HG03342 (cell line): ENCODE measurements at regions not wholly inside any gene's neighbourhood (a gene's known extent, or its start where the extent isn't known, plus 50 kb on each side); places are given as distances from the start of the nearest gene placed in this dataset.
A peak's percentile ranks its signal among the peaks of the same experiment; 100 is the strongest.
"Not testable (repeated sequence)": the region's sequence is repeated elsewhere in the genome, so short reads cannot be mapped to it uniquely, and the experiment has no call there.

ENCODE experiments used
- ATAC-seq: cut with Tn5 transposase; IDR thresholded peaks from one replicate; pipeline ENCODE4 v1.9.1; 2021; ENCODE audit warnings: mild to moderate bottlenecking, moderate library complexity; ENCODE audit not compliant: unreplicated experiment

DNA sequence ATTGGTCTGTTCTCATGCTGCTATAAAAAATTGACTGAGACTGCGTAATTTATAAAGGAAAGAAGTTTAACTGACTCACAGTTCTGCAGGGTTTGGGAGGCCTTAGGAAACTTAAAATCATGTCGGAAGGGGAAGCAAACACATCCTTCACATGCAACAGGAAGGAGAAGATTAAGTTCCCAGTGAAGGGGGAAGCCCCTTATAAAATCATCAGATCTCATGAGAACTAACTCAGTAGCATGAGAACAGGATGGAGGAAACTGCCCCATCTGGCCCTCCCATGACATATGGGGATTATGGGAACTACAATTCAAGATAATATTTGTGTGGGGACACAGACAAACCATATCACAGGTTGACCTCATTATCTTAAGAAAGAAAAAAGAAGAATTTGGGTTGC is 134.5 kb downstream of the PPP1R3A start:
- peak; percentile 61 for ATAC-seq

DNA sequence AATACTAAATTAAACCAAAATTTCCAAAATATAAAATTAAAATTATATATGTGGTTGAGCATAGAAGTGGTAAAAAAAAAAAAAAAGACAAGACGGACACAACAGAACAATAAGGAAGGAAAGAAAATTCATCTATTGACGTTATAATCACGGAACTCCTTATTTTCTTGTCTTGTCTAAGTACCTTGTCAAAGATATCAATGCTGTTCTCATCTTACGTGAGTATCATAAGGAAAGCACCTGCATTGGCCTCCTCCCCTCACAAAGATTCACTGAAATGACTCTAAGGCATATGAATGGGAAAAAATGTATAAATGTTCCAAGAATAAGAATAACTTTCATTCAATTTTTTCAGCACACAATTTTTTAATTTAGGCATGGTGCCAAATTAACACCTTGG is 135.4 kb downstream of the PPP1R3A start:
- ATAC-seq, result no peak

DNA sequence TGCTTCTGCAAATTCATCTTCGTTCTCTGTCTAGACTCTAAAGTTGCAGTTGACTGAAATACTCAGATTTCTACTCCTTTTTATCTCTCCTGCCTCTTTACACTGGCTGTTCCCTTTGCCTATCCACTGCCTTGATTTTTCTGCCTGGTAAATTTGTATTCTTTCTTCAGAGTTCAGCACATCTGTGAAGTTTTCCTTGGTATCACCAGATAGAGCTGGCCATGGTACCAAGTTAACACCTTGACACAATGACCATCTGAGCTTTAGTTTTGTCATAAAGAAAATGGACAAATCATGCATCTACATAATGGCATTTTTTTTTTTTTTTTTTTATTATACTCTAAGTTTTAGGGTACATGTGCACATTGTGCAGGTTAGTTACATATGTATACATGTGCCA is 143.0 kb downstream of the PPP1R3A start:
- no peak for ATAC-seq

DNA sequence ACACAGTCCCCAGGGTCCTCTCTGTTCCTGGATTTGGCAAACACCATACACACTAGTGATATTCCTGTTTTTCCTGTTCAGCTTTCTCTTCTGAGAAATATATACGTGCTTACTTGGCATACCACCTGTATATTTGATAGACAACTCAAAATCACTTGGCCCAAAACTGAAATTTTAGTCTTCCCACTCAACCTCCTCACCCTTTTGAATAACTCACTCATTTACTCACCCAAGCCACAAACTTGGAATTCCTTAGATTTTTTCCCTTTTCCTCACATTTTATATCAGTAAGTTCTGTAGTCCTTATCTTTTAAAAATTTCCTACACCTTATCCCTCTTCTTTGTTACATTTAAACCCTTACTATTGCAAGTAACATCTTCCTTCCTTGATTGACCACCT is 143.4 kb downstream of the PPP1R3A start:
- ATAC-seq, result no peak

DNA sequence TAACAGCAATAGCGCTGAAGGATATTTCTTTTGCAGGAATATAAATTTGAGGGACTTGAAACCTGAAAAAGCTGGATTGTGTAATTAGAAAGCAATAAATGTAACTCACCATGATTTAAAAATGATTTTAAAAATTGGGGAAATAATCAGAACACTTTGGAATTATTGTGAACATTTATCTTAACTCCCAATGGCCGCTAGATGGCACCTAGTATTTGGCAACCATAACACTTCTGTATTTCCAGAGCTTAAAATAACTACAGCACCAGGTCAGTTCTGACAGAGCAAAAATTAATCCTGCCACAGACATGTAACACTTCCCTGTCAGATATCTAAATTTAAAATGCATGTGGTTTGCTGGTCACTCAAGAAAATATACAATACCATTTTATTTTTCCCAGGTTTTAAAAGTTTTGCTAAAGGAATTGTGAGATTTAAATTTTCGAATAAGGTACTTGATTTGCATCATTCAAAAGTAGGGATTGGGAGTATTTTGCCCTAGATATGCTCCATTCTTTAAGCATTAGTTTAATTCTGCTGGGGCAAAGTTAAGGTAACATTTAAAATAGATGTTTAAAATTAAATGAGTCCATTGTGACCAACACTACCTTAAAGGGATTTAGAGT is 144.5 kb downstream of the PPP1R3A start:
- ATAC-seq, result peak; percentile 96

DNA sequence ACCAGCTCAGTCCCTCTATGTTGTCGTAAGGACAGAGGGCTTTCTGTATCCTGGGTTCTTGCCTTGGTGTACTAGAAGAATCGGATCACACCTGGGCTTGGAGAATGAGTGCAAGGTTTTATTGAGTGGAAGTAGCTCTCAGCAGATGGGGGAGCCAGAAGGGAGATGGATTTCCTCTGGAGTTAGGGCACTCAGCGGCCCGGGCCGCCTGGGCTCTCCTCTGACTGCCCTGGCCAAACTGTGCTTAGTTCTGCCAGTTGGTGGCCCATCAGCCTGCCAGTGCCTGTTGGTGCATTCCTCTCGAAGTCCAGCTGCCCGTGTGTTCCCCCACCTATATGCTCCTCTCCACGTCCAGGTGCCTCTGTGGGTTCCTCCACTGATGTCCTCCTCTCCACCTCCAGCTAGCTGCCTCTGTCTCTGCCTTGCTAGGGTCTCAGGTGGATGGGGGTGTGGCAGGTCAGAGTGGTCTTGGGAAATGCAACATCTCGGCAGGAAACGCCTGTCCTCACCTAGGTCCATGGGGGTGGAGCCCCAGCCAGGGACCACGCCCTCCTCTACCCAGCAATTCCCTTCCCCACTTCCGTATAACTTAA is 148.6 kb downstream of the PPP1R3A start:
- ATAC-seq, result no peak

DNA sequence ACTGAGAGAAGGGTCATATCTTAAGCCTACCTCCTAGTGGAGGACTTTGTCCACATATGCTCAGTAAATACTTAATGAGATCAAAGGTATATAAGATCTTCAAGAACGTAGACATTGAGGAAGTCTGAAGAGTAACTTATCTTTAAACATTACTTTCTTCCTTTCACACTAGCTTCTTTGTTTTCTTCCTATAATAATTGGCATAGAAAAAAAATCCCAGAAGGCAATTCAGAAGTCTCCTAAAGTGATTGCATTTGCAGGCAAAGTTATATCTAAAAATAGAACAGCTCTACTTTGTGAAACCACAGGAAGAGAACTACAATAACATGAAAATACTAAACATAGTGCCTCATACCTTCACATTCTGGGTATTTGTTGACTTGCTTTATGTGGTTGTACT is 150.4 kb downstream of the PPP1R3A start:
- no peak for ATAC-seq

DNA sequence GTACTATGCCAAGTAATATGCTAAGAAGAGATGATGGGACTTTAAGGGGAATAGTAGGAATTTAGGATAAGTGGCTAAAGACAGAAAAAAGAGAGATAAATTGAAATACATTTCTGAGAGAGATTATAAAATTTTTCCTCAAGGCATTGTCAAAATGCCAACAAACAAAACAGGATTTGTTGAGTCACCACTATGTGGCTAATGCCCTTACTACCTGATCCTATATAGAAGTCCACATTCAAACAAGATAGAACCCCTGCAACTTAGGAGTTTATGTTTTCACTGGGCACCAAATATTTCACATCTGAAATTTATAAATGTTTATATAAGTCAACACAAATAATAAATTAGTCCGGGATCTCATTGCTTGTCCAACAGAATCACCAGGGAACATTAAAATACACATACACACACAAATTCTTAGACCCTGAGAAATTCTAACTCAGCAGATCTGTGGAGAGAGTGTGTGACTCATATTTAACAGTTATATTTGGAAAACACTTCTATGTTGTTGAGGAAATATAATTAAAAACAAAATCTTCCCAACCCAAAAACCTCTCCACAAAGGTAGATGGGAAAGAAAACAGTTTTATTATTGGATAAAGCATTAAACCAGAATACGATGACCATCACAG is 154.3 kb downstream of the PPP1R3A start:
- no peak for ATAC-seq

DNA sequence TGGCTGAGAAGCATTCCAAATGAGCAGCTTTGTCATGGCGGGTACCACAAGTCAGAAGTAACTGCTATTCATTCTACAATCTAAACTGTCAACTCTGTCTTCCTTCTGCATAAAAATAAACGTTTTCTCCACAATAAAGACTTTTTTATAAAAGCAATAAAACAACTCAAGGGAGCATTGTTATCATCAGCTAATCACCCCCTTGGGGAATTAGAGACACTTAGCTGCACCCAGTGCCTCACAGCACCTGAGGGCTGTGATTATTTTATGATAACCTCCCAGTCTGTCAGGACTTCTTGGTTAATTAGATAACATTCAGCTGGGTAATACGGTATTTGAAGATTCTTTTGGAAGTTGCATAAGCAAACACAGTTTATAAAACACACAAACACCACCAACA is 155.6 kb downstream of the PPP1R3A start:
- no peak for ATAC-seq

DNA sequence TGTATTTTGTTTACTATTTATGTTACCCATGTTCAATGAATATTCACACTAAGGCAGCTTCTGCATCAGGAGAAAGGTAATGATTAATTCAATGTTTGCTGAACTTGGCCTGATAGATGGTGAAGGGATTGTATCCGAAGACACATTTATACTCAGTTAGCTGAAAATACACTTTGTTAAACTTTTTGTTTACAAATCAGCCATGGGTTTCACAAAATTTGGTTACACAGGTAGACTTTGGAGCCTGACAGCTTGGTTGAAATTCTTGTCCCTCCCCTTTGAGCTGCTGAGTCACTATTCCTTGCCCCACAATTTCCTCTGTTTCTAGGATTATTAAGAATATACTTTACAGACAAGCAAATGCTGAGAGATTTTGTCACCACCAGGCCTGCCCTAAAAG is 162.6 kb downstream of the PPP1R3A start:
- no peak for ATAC-seq

DNA sequence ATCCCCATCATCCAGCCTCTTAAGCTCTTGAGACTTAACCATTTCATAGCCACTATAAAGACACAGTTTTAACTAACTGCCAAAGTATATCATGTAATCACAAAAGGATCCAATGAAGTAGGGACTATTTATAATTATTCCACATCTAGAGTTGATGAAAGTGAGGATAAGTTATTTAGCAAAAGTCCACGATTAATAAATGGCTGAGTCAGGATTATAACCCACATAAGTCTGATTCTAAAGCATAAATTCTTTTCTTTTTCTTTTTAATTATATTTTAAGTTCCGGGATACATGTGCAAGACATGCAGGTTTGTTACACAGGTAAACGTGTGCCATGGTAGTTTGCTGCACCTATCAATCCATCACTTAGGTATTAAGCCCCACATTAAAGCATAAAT is 166.1 kb downstream of the PPP1R3A start:
- ATAC-seq, result no peak

DNA sequence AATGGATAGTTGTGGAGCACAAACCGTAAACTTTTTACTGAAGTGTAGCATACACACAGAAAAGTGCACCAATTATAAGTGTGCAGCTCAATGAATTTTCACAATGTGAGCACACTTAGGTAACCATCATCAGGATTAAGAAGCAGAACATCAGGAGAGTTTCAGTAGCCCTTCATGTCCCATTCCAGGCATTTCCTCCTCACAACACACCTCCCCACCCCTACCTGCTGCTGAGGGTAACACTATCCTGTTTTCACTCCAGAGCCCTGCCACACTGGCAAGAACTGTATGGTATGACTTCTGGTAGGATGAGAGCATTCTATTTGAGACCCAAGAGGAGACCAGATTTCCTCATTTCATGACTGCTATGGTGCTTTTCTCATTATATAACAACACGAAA is 166.5 kb downstream of the PPP1R3A start:
- no peak for ATAC-seq

DNA sequence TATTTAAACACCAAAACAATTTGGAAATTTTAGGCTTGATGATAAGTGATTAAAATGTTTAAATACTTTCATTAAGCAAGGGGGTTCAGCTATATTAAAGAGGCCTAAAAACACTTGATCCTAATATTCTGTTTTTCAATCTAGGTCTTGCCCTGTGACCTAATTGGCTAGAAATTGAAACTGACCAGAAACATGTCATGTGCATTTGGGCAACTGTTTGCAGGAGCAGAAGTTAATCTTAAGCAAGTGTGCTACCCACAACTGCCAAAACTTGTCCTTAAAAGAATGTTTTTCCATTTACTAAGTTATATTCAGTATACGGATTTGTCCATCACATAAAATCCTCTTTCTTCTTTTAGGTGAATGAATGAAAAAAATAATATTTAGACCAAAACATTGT is 167.3 kb downstream of the PPP1R3A start:
- ATAC-seq, result no peak

DNA sequence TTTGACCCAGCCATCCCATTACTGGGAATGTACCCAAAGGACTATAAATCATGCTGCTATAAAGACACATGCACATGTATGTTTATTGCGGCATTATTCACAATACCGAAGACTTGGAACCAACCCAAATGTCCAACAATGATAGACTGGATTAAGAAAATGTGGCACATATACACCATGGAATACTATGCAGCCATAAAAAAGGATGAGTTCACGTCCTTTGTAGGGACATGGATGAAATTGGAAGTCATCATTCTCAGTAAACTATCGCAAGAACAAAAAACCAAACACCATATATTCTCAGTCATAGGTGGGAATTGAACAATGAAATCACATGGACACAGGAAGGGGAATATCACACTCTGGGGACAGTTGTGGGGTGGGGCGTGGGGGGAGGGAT is 170.4 kb downstream of the PPP1R3A start:
- not testable (repeated sequence) for ATAC-seq

DNA sequence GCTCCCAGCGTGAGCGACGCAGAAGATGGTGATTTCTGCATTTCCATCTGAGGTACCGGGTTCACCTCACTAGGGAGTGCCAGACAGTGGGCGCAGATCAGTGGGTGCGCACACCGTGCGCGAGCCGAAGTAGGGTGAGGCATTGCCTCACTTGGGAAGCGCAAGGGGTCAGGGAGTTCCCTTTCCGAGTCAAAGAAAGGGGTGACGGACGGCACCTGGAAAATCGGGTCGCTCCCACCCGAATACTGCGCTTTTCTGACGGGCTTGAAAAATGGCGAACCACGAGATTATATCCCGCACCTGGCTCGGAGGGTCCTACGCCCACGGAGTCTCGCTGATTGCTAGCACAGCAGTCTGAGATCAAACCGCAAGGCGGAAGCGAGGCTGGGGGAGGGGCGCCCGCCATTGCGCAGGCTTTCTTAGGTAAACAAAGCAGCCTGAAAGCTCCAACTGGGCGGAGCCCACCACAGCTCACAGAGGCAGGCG is 175.8 kb downstream of the PPP1R3A start:
- not testable (repeated sequence) for ATAC-seq

DNA sequence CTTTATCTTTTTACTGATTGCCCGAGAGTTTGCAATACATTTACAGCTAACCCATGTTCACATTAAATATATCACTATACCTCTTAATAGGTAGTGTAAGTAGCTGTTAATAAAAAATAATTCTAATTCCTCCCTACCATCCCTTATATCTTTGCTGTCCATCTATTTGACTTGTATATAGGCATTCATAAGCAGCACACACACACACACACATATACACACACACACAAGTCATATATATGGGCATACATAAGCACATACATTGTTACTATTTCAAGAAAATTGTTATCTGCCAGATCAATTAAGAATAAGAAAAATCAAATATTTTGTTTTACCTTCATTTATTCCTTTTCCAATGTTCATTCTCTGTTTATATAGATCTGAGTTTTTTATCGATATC is 176.4 kb downstream of the PPP1R3A start:
- no peak for ATAC-seq

DNA sequence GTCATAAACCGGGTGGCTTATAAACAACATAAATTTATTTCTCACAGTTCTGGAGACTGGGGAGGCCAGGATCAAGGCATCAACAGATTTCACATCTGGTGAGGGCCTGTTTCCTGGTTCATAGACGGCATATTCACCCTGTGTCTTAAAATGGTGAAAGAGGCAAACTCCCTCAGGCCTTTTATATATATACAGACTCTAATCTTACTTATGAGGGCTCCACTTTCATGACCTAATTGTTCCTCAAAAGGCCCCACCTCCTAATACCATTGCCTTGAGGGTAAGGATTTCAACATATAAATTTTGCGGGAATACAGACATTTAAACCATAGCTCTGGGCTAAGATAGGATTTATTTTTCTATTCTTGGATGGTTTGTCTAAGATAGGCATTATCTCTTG is 187.2 kb downstream of the PPP1R3A start:
- ATAC-seq, result no peak

DNA sequence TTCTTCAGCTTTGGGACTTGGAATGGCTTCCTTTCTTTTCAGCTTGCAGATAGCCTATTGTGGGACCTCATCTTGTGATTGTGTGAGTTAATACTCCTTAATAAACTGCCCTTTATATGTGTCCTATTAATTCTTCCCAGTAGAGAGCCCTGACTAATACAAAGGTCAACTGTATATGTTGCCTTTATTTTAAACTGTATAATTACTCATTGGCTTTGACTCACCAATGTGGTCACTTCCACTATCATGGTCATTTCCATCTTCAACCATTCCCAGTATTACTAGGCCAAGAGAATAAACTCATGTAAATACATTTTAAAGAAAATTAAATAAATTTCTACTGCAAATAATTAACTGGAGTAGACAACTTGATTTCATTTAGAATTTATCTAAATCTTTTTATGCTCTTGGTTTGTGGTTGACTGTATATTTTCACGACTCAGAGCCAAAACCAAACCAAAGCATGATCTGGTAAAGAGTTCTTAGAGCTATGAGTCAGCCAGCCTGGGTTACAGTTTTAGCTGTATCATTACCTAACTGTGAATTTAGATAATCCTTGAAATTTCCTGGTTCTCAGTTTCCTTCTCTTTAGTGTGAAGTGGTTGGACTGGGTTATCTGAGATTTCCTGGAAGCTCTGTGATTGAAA is 188.4 kb downstream of the PPP1R3A start:
- ATAC-seq, result no peak

DNA sequence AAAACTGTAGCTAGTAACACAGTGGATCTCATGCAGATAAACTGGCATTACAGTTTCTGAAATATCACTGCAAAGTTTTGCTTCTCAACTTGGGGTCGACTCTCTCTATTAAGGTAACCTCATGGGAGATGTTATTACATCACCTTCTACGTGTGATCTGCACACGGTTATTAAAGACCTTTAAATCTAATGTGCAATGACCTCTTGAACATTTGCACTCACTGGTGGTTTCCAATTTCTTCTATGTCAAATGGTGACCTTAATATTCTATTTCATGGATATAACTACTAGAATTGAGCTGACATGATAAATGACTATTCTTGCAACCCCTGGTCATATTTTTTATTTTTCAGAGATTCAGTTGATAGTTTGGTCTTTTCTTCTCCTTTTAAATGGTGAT is 191.3 kb downstream of the PPP1R3A start:
- no peak for ATAC-seq

DNA sequence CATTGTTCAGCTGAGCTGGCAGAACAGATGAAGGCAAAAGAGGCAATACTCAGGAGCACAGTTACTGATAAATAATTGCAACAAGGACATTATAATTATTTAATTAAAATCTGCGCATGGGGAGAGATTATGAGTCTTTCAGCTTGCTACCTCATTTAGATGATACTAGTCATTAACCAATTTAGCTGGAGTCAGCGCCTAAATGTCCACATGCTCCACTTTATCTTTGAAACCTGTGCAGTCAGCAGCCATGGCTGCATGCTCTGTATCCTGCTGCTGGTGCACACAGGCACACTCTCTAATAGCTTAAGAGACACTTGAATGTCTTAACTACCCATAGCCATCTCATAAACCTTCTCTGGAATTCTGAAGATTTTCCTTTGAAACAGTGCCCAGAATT is 196.8 kb downstream of the PPP1R3A start:
- no peak for ATAC-seq

DNA sequence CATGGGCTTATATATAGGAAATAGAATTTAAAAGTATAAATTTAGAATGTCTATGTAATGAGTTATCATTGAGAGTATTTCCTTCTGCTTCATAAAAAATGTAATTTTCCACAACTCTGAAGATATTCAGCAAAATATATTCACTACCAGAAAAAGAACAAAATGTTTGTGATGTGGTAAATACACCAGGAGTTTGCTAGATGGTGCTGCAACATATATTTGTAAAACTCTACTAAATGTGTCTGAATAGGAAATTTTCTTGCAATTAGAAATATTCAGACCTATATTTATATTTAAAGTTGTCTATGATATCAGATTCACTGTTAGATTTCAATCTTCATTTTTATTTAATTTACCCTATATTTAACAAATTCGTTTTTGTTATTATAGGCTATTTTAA is 201.1 kb downstream of the PPP1R3A start:
- no peak for ATAC-seq
